ENCODE measurements at regions not wholly inside any gene's neighbourhood (a gene's known extent, or its start where the extent isn't known, plus 50 kb on each side); places are given as distances from the start of the nearest gene placed in this dataset.
"Not testable (repeated sequence)": the region's sequence is repeated elsewhere in the genome, so short reads cannot be mapped to it uniquely, and the experiment has no call there.

DNA sequence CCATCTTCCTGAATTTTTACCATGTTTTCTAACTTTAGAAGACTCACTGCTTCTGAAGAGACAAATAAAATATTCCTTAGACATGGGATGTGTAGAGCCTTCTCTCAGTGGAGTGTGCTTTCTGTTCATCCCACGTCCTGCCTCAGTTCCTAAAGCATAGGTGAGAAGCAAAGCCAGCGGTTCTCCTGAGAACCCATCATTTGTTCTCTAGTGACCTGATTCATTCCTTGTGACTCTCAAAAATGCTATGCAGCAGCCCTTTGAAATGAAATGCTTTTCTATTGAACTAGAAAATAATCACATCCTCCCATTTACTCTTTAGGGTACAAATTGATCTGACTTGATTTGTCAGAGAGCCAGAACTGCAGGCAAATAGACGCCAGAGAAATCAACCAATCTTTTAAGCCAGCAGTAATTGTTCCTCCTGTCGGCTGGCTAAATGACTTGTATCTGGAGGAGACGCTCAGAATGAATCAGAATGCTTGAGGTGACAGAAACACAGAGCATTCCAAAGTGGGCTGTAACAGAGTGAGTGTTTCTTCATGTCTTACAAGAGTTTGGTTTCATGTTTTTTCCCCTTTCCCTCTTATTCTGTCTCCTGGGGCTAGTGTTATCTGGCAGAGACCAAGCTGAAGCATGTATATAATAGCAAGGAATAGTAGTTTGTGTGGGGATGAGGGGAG lies 81.3 kb upstream of the TMEM178A start:
- peaks cover 7% of the 10 kb centered on the region for H3K9me3 ChIP-seq (ENCODE audit: control insufficient read depth, low read length)
- Mint-ChIP-seq H3K4me3 (no peak overlapping the region), H3K27me3 (ENCODE audit: insufficient read depth) (no peaks in the 10 kb centered on the region), H3K36me3 (ENCODE audit: low read depth) (peaks cover 1% of the 10 kb centered on the region), H3K27ac (no peak overlapping the region), H3K9me3 (peaks cover 54% of the 10 kb centered on the region), H3K4me1 (no peaks in the 10 kb centered on the region)
- no peaks in the 10 kb centered on the region for H3K4me1 ChIP-seq (ENCODE audit: control insufficient read depth, insufficient read depth, low read length)
- no peak overlapping the region for H3K4me3 ChIP-seq (ENCODE audit: low read length)
- H3K36me3 ChIP-seq (ENCODE audit: control insufficient read depth, insufficient read depth, low read length) = no peaks in the 10 kb centered on the region
- H3K27me3 ChIP-seq (ENCODE audit: control insufficient read depth, insufficient read depth, low read length, poor library complexity, severe bottlenecking) = no peaks in the 10 kb centered on the region
- DNase-seq = no peak
- 76 to 86% methylated on average over 5 of the region's 5 CpGs for WGBS, 2 experiments (ENCODE audit: insufficient coverage in 1 of 2, insufficient read length in 1 of 2)
- H3K9ac ChIP-seq (ENCODE audit: extremely low read depth, low read length, poor library complexity, severe bottlenecking) = no peak overlapping the region
- no peak for TF ChIP-seq CTCF (conservative IDR thresholded peaks at IDR 0.05)
- no peak overlapping the region for H3K27ac ChIP-seq (ENCODE audit: low read depth, low read length)

DNA sequence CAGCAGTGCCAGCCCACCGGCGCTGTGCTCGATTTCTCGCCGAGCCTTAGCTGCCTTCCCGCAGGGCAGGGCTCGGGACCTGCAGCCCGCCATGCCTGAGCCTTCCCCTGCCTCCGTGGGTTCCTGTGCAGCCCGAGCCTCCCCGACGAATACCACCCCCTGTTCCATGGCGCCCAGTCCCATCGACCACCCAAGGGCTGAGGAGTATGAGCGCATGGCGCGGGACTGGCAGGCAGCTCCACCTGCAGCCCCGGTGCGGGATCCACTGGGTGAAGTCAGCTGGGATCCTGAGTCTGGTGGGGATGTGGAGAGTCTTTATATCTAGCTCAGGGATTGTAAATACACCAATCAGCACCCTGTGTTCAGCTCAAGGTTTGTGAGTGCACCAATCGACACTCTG lies 80.2 kb upstream of the TMEM178A start:
- H3K27ac Mint-ChIP-seq; H3K9ac ChIP-seq (ENCODE audit: extremely low read depth, low read length, poor library complexity, severe bottlenecking); H3K27me3 Mint-ChIP-seq (ENCODE audit: insufficient read depth); H3K27me3 ChIP-seq (ENCODE audit: control insufficient read depth, insufficient read depth, low read length, poor library complexity, severe bottlenecking); H3K4me1 Mint-ChIP-seq; H3K4me3 Mint-ChIP-seq; H3K4me3 ChIP-seq (ENCODE audit: low read length); H3K36me3 ChIP-seq (ENCODE audit: control insufficient read depth, insufficient read depth, low read length); H3K9me3 ChIP-seq (ENCODE audit: control insufficient read depth, low read length); H3K27ac ChIP-seq (ENCODE audit: low read depth, low read length); H3K36me3 Mint-ChIP-seq (ENCODE audit: low read depth); H3K4me1 ChIP-seq (ENCODE audit: control insufficient read depth, insufficient read depth, low read length); DNase-seq: not testable (repeated sequence)
- H3K9me3 Mint-ChIP-seq = peaks cover 44% of the 10 kb centered on the region
- WGBS, 2 experiments (ENCODE audit: insufficient coverage in 1 of 2, insufficient read length in 1 of 2) = 93% methylated on average over 20 of the region's 20 CpGs; no CpG with 5 or more reads in 1 of the 2 experiments

- WGBS, 2 experiments (ENCODE audit: insufficient coverage in 1 of 2, insufficient read length in 1 of 2) = 100% methylated on average over 2 of the region's 3 CpGs; no CpG with 5 or more reads in 1 of the 2 experiments
- H3K9me3 ChIP-seq (ENCODE audit: control insufficient read depth, low read length) = no peaks in the 10 kb centered on the region
- H3K27me3 Mint-ChIP-seq (ENCODE audit: insufficient read depth) = no peaks in the 10 kb centered on the region
- peaks cover 1% of the 10 kb centered on the region for H3K36me3 Mint-ChIP-seq (ENCODE audit: low read depth)
- H3K27ac ChIP-seq (ENCODE audit: low read depth, low read length) = no peak overlapping the region
- no peak overlapping the region for H3K27ac Mint-ChIP-seq
- H3K9ac ChIP-seq (ENCODE audit: extremely low read depth, low read length, poor library complexity, severe bottlenecking) = no peak overlapping the region
- H3K27me3 ChIP-seq (ENCODE audit: control insufficient read depth, insufficient read depth, low read length, poor library complexity, severe bottlenecking) = no peaks in the 10 kb centered on the region
- H3K9me3 Mint-ChIP-seq = peaks cover 29% of the 10 kb centered on the region
- no peaks in the 10 kb centered on the region for H3K4me1 ChIP-seq (ENCODE audit: control insufficient read depth, insufficient read depth, low read length)
- no peak overlapping the region for H3K4me3 Mint-ChIP-seq
- no peaks in the 10 kb centered on the region for H3K4me1 Mint-ChIP-seq
- no peak for TF ChIP-seq CTCF (conservative IDR thresholded peaks at IDR 0.05)
- DNase-seq = no peak
- no peak overlapping the region for H3K4me3 ChIP-seq (ENCODE audit: low read length)
- H3K36me3 ChIP-seq (ENCODE audit: control insufficient read depth, insufficient read depth, low read length) = no peaks in the 10 kb centered on the region
These were observed 78.5 kb upstream of the TMEM178A start for GRCh38 chr2:39587168-39587567.

DNA sequence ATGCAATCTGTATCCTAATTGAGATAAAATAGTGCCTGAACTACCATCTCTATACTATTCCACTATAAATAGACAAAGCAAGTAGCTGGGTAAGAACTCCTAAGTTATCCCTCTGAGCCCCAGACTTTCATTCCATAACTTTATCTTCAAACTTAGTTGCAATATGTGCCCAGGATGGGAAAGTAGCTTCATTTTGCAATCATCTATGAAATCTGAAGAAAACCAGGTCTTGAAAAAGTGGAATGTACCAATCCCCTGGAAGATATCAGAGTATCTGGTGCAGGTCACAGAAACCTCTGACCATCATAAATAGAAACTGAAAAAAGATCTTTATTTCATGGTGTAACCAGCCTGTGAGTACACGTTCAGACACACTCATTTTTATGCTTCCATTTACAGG lies 78.1 kb upstream of the TMEM178A start:
- H3K4me3 Mint-ChIP-seq = no peak overlapping the region

More for the DNA sequence above, 78.1 kb upstream of the TMEM178A start:
- no peak for DNase-seq
- Mint-ChIP-seq H3K27me3 (ENCODE audit: insufficient read depth) (no peaks in the 10 kb centered on the region), H3K9me3 (peaks cover 28% of the 10 kb centered on the region), H3K36me3 (ENCODE audit: low read depth) (peaks cover 1% of the 10 kb centered on the region), H3K27ac (no peak overlapping the region), H3K4me1 (no peaks in the 10 kb centered on the region)
- no peak for TF ChIP-seq CTCF (conservative IDR thresholded peaks at IDR 0.05)
- H3K36me3 ChIP-seq (ENCODE audit: control insufficient read depth, insufficient read depth, low read length) = no peaks in the 10 kb centered on the region
- no peak overlapping the region for H3K4me3 ChIP-seq (ENCODE audit: low read length)
- no peaks in the 10 kb centered on the region for H3K27me3 ChIP-seq (ENCODE audit: control insufficient read depth, insufficient read depth, low read length, poor library complexity, severe bottlenecking)
- H3K27ac ChIP-seq (ENCODE audit: low read depth, low read length) = no peak overlapping the region
- no peaks in the 10 kb centered on the region for H3K4me1 ChIP-seq (ENCODE audit: control insufficient read depth, insufficient read depth, low read length)
- WGBS, 2 experiments (ENCODE audit: insufficient coverage in 1 of 2, insufficient read length in 1 of 2) = 88 to 89% methylated on average over 1 of the region's 1 CpG
- H3K9me3 ChIP-seq (ENCODE audit: control insufficient read depth, low read length) = no peaks in the 10 kb centered on the region
- H3K9ac ChIP-seq (ENCODE audit: extremely low read depth, low read length, poor library complexity, severe bottlenecking) = no peak overlapping the region

Measured in endodermal cell (in vitro differentiated cells).